K562 (cell line): ENCODE measurements at regions not wholly inside any gene's neighbourhood (a gene's known extent, or its start where the extent isn't known, plus 50 kb on each side); places are given as distances from the start of the nearest gene placed in this dataset.

ENCODE experiments used
- ATAC-seq: fragments of 200-7000 bp; cut with Tn5 transposase; 3 replicates; pipeline ENCODE4 v1.9.1; 2020; ENCODE audit warnings: moderate library complexity
- BruUV-seq: library from RNA; stranded (reverse); fragments of 400-500 nt; replicated peaks from 2 replicates; lab custom pipeline; 2021; lab: Mats Ljungman, UMichigan
- CTCF ChIA-PET: fragments of 300-600 bp; formaldehyde crosslinking; extraction: SDS; loops from one replicate; lab custom pipeline; 2021; ENCODE audit warnings: low intra/inter-chr PET ratio; lab: Yijun Ruan, JAX
- POLR2A ChIA-PET: fragments of 300-600, 350-650 bp; sonication (Branson Sonifier 250); formaldehyde crosslinking; extraction: SDS; loops from one replicate; lab custom pipeline; 2021; ENCODE audit warnings: antibody characterized with exemption, inconsistent platforms; lab: Yijun Ruan, JAX
- DNase-seq, 4 experiments: peaks; one replicate each; pipeline versions ENCODE4 v3.0.0 to v3.0.0-alpha.2; 2011 to 2018; ENCODE audit warnings: low spot score in 3 of 4, mixed read lengths in 3 of 4; ENCODE audit errors: extremely low read depth in 1 of 4
- FAIRE-seq: peaks from 2 replicates; lab custom pipeline; 2011; peaks lifted over from hg19 to GRCh38; lab: Jason Lieb, UNC
- H2AFZ ChIP-seq: 2 replicates; pipeline ENCODE4 v1.6.0; 2011; ENCODE audit warnings: low read depth, low read length, control low read depth, inconsistent platforms
- H3K27ac ChIP-seq: fragments of 200-600 bp; 3 replicates; pipeline ENCODE4 v1.8.0; 2011; ENCODE audit warnings: low read depth, mild to moderate bottlenecking, control low read depth, inconsistent platforms, low read length, moderate library complexity, mixed read lengths; ENCODE audit errors: extremely low read depth
- H3K27me3 ChIP-seq, 2 experiments: fragments of 300-600 bp in 1 of 2; 2 replicates in 1 of 2; 3 replicates in 1 of 2; pipeline versions ENCODE4 v1.6.0 to v1.8.0; 2011; ENCODE audit warnings: inconsistent platforms in 2 of 2, low read length in 2 of 2, mild to moderate bottlenecking in 1 of 2, mixed read lengths in 1 of 2, moderate library complexity in 1 of 2; ENCODE audit not compliant: control insufficient read depth in 2 of 2, insufficient read depth in 2 of 2
- H3K36me3 ChIP-seq: fragments of 300-600 bp; 3 replicates; pipeline ENCODE4 v1.8.0; 2011; ENCODE audit warnings: mild to moderate bottlenecking, low read length, inconsistent platforms; ENCODE audit not compliant: control insufficient read depth, insufficient read depth
- H3K4me1 ChIP-seq, 2 experiments: fragments of 200-600 bp in 1 of 2; replicated peaks in 1 of 2; 2 replicates in 1 of 2; 3 replicates in 1 of 2; pipeline versions ENCODE4 v1.5.1 to v1.8.0; 2011; ENCODE audit warnings: inconsistent platforms in 2 of 2, low read length in 2 of 2, mild to moderate bottlenecking in 1 of 2, mixed read lengths in 1 of 2, moderate library complexity in 1 of 2; ENCODE audit not compliant: control insufficient read depth in 2 of 2, insufficient read depth in 2 of 2
- H3K4me2 ChIP-seq: 2 replicates; pipeline ENCODE4 v1.6.1; 2011; ENCODE audit warnings: low read length, control low read depth, inconsistent platforms, mixed read lengths; ENCODE audit not compliant: insufficient read depth
- H3K4me3 ChIP-seq: fragments of 200-600 bp; sonication (generic), shearing (Covaris generic); 2 replicates; pipeline ENCODE4 v1.5.1; 2016; ENCODE audit warnings: control low read depth, inconsistent platforms
- H3K79me2 ChIP-seq: fragments of 200-600 bp; 3 replicates; pipeline ENCODE4 v1.8.0; 2011; ENCODE audit warnings: low read length, inconsistent platforms; ENCODE audit not compliant: control insufficient read depth, insufficient read depth
- H3K9ac ChIP-seq, 2 experiments: 2 replicates each; pipeline versions ENCODE4 v1.6.0 to v1.6.1; 2011; ENCODE audit warnings: low read depth in 2 of 2, low read length in 2 of 2, control low read depth in 1 of 2, inconsistent platforms in 1 of 2, mild to moderate bottlenecking in 1 of 2, mixed read lengths in 1 of 2; ENCODE audit not compliant: insufficient read depth in 1 of 2
- H3K9me1 ChIP-seq: one replicate; pipeline ENCODE4 v1.6.0; 2011; ENCODE audit warnings: inconsistent platforms, mild to moderate bottlenecking, low read length, moderate library complexity; ENCODE audit not compliant: control insufficient read depth, insufficient read depth
- H3K9me3 ChIP-seq: replicated peaks from 2 replicates; pipeline ENCODE4 v1.5.1; 2011; ENCODE audit warnings: low read depth, low read length, inconsistent platforms; ENCODE audit not compliant: control insufficient read depth, insufficient read depth
- H4K20me1 ChIP-seq: replicated peaks from 2 replicates; pipeline ENCODE4 v1.6.1; 2011; ENCODE audit warnings: low read length, inconsistent platforms, mixed read lengths; ENCODE audit not compliant: control insufficient read depth, insufficient read depth
- ARID3B ChIP-seq: fragments of 250-450 bp; sonication (Bioruptor Pico); IDR thresholded peaks from 2 replicates; pipeline ENCODE4 v1.4.0; 2020; ENCODE audit warnings: borderline replicate concordance
- CREB3 ChIP-seq: fragments of 450-650 bp; conservative IDR thresholded peaks from 2 replicates; pipeline ENCODE4 v1.6.1; 2016; ENCODE audit warnings: missing genetic modification characterization, low read depth, mild to moderate bottlenecking, missing compliant biosample characterization, moderate library complexity
- ESRRA ChIP-seq: fragments of 450-650 bp; IDR thresholded peaks from 2 replicates; pipeline ENCODE4 v1.6.1; 2014; ENCODE audit warnings: low read depth, mild to moderate bottlenecking, moderate library complexity, borderline replicate concordance
- MTA2 ChIP-seq: fragments of 450-650 bp; IDR thresholded peaks from 2 replicates; pipeline ENCODE4 v1.6.1; 2016; ENCODE audit warnings: low read depth
- MYC ChIP-seq, 2 experiments: fragments of 250-450 bp in 1 of 2; sonication (Bioruptor Pico) in 1 of 2; IDR thresholded peaks; 2 replicates each; pipeline versions ENCODE4 v1.5.1 to v1.6.1; 2012 to 2021; ENCODE audit warnings: low read depth in 2 of 2, borderline replicate concordance in 1 of 2, improper control_type of control experiment in 1 of 2, low read length in 1 of 2, mild to moderate bottlenecking in 1 of 2, moderate library complexity in 1 of 2
- OTX1 ChIP-seq: fragments of 450-650 bp; formaldehyde crosslinking; IDR thresholded peaks from 2 replicates; pipeline ENCODE4 v1.4.0; 2022; ENCODE audit warnings: mild to moderate bottlenecking
- POU5F1 ChIP-seq: fragments of 150-350 bp; IDR thresholded peaks from 2 replicates; pipeline ENCODE4 v1.6.1; 2014; ENCODE audit warnings: borderline replicate concordance, low read length, low read depth, mild to moderate bottlenecking; ENCODE audit not compliant: partially characterized antibody
- RB1 ChIP-seq: fragments of 450-650 bp; IDR thresholded peaks from 2 replicates; pipeline ENCODE4 v1.6.1; 2017; ENCODE audit warnings: low read depth, mild to moderate bottlenecking
- STAT6 ChIP-seq: sonication (generic); formaldehyde crosslinking; IDR thresholded peaks from 2 replicates; pipeline ENCODE4 v1.8.1; 2023; ENCODE audit warnings: mild to moderate bottlenecking, missing genetic modification reagents
- TSHZ1 ChIP-seq: fragments of 250-450 bp; sonication (Bioruptor Pico); IDR thresholded peaks from 2 replicates; pipeline ENCODE4 v1.4.0; 2020; ENCODE audit warnings: mild to moderate bottlenecking, moderate library complexity
- ZNF165 ChIP-seq: fragments of 250-450 bp; sonication (Bioruptor Pico); IDR thresholded peaks from 2 replicates; pipeline ENCODE4 v1.4.0; 2020; ENCODE audit warnings: borderline replicate concordance
- ZSCAN32 ChIP-seq: fragments of 450-650 bp; formaldehyde crosslinking; IDR thresholded peaks from 2 replicates; pipeline ENCODE4 v1.4.0; 2020; ENCODE audit warnings: mild to moderate bottlenecking, moderate library complexity
- WGBS: fragments of 100-300 bp; shearing (Covaris generic); methylation state at CpG from one replicate; pipeline ENCODE4 v1.1.6; 2016; ENCODE audit warnings: low coverage, mixed read lengths; ENCODE audit not compliant: insufficient coverage; ENCODE audit errors: missing lambda C conversion rate; 5-methylcytosine and 5-hydroxymethylcytosine counted together
- in situ Hi-C: fragments of 300-500 bp; cut with MboI; formaldehyde crosslinking; loops from 4 replicates; pipeline ENCODE4 v1.15.0; 2018; ENCODE audit warnings: inconsistent platforms, mixed read lengths
- intact Hi-C: fragments of 100-400 bp; cut with micrococcal nuclease; formaldehyde crosslinking; loops from 2 replicates; pipeline ENCODE4 v1.14.2; 2022

- H3K27ac ChIP-seq = no peak overlapping the region
- intact Hi-C loops (no loop called here), in situ Hi-C loops (no loop called here)
- 0% methylated on average over 1 of the region's 1 CpG for WGBS
- ChIA-PET CTCF (no interaction called here), POLR2A (no interaction called here)
- H3K4me3 ChIP-seq = no peak overlapping the region
- H3K9me3 ChIP-seq = no peaks in the 10 kb centered on the region
- H3K4me2 ChIP-seq = no peak overlapping the region
- no peak for ATAC-seq
- H4K20me1 ChIP-seq = no peaks in the 10 kb centered on the region
- H3K9ac ChIP-seq = no peak overlapping the region
- BruUV-seq = no TSS peak
- H3K9me1 ChIP-seq = no peaks in the 10 kb centered on the region
- DNase-seq = no peak
- no peaks in the 10 kb centered on the region for H3K27me3 ChIP-seq
- H3K79me2 ChIP-seq = no peaks in the 10 kb centered on the region
- H2AFZ ChIP-seq = no peak overlapping the region
- no peaks in the 10 kb centered on the region for H3K36me3 ChIP-seq
- no peak for FAIRE-seq
- H3K4me1 ChIP-seq = no peaks in the 10 kb centered on the region
- TF ChIP-seq STAT6 (CRISPR knock-in tag) = no peak
- no peak for TF ChIP-seq CREB3 (tag)
- TF ChIP-seq RB1 = no peak
- no peak for TF ChIP-seq MTA2
- TF ChIP-seq ARID3B (CRISPR knock-in tag) = no peak
- no peak for TF ChIP-seq ESRRA
- no peak for TF ChIP-seq MYC (IDR thresholded peaks at IDR 0.05; ENCODE audit: low read depth, low read length)
- no peak for TF ChIP-seq MYC (CRISPR knock-in tag; IDR thresholded peaks at IDR 0.05; ENCODE audit: borderline replicate concordance, low read depth)
- TF ChIP-seq OTX1 (CRISPR knock-in tag) = no peak
- no peak for TF ChIP-seq POU5F1
- TF ChIP-seq ZSCAN32 (CRISPR knock-in tag) = no peak
- no peak for TF ChIP-seq ZNF165
- TF ChIP-seq TSHZ1 (CRISPR knock-in tag) = no peak
These were observed 1224.2 kb upstream of the SORCS1 start for GRCh38 chr10:108388706-108389105.
